ENCODE measurements at regions not wholly inside any gene's neighbourhood (a gene's known extent, or its start where the extent isn't known, plus 50 kb on each side); places are given as distances from the start of the nearest gene placed in this dataset.
"Not testable (repeated sequence)": the region's sequence is repeated elsewhere in the genome, so short reads cannot be mapped to it uniquely, and the experiment has no call there.

GRCh38 chr18:35880788-35881455 lies 91.6 kb upstream of the RMP24 start:
- no peak overlapping the region for H3K4me3 ChIP-seq (ENCODE audit: low read length)
- H3K9me3 ChIP-seq (ENCODE audit: low read depth, low read length) = no peaks in the 10 kb centered on the region

GRCh38 chr18:35888329-35888728 lies 84.2 kb upstream of the RMP24 start:
- no peaks in the 10 kb centered on the region for H3K4me1 ChIP-seq (ENCODE audit: insufficient read depth, low read length)
- H3K9me3 ChIP-seq (ENCODE audit: low read depth, low read length) = no peaks in the 10 kb centered on the region
- peaks cover 5% of the 10 kb centered on the region for H3K27me3 ChIP-seq (ENCODE audit: insufficient read depth, low read length)
- no peak overlapping the region for H3K4me3 ChIP-seq (ENCODE audit: low read length)

More at GRCh38 chr18:35880788-35881455, 91.6 kb upstream of the RMP24 start:
- Histone ChIP-seq H3K4me1 (ENCODE audit: insufficient read depth, low read length) (no peaks in the 10 kb centered on the region), H3K27me3 (ENCODE audit: insufficient read depth, low read length) (no peaks in the 10 kb centered on the region)

GRCh38 chr18:35889677-35890076 lies 82.8 kb upstream of the RMP24 start:
- Histone ChIP-seq H3K27me3 (ENCODE audit: insufficient read depth, low read length) (peaks cover 5% of the 10 kb centered on the region), H3K9me3 (ENCODE audit: low read depth, low read length) (no peaks in the 10 kb centered on the region), H3K4me1 (ENCODE audit: insufficient read depth, low read length) (no peaks in the 10 kb centered on the region), H3K4me3 (ENCODE audit: low read length) (no peak overlapping the region)

GRCh38 chr18:35890323-35890722 lies 82.2 kb upstream of the RMP24 start:
- Histone ChIP-seq H3K9me3 (ENCODE audit: low read depth, low read length) (no peaks in the 10 kb centered on the region), H3K4me3 (ENCODE audit: low read length) (no peak overlapping the region), H3K27me3 (ENCODE audit: insufficient read depth, low read length) (peaks cover 5% of the 10 kb centered on the region), H3K4me1 (ENCODE audit: insufficient read depth, low read length) (no peaks in the 10 kb centered on the region)

- H3K27me3 ChIP-seq (ENCODE audit: insufficient read depth, low read length) = peaks cover 8% of the 10 kb centered on the region
These were observed 80.4 kb upstream of the RMP24 start for GRCh38 chr18:35892118-35892517.

GRCh38 chr18:35897481-35897880 lies 75.0 kb upstream of the RMP24 start:
- H3K27me3 ChIP-seq (ENCODE audit: insufficient read depth, low read length); H3K4me1 ChIP-seq (ENCODE audit: insufficient read depth, low read length); H3K9me3 ChIP-seq (ENCODE audit: low read depth, low read length); H3K4me3 ChIP-seq (ENCODE audit: low read length): not testable (repeated sequence)

More at GRCh38 chr18:35892118-35892517, 80.4 kb upstream of the RMP24 start:
- H3K4me3 ChIP-seq (ENCODE audit: low read length) = no peak overlapping the region
- H3K9me3 ChIP-seq (ENCODE audit: low read depth, low read length) = no peaks in the 10 kb centered on the region
- H3K4me1 ChIP-seq (ENCODE audit: insufficient read depth, low read length) = no peaks in the 10 kb centered on the region

- Histone ChIP-seq H3K9me3 (ENCODE audit: low read depth, low read length) (no peaks in the 10 kb centered on the region), H3K4me3 (ENCODE audit: low read length) (no peak overlapping the region), H3K27me3 (ENCODE audit: insufficient read depth, low read length) (no peaks in the 10 kb centered on the region), H3K4me1 (ENCODE audit: insufficient read depth, low read length) (no peaks in the 10 kb centered on the region)
These were observed 68.0 kb upstream of the RMP24 start for GRCh38 chr18:35904389-35905037.

GRCh38 chr18:35905436-35905835 lies 67.0 kb upstream of the RMP24 start:
- H3K4me3 ChIP-seq (ENCODE audit: low read length) = no peak overlapping the region
- H3K4me1 ChIP-seq (ENCODE audit: insufficient read depth, low read length) = no peaks in the 10 kb centered on the region
- H3K27me3 ChIP-seq (ENCODE audit: insufficient read depth, low read length) = no peaks in the 10 kb centered on the region
- H3K9me3 ChIP-seq (ENCODE audit: low read depth, low read length) = no peaks in the 10 kb centered on the region

- not testable (repeated sequence) for H3K4me3 ChIP-seq (ENCODE audit: low read length); H3K9me3 ChIP-seq (ENCODE audit: low read depth, low read length); H3K27me3 ChIP-seq (ENCODE audit: insufficient read depth, low read length); H3K4me1 ChIP-seq (ENCODE audit: insufficient read depth, low read length)
These were observed 66.2 kb upstream of the RMP24 start for GRCh38 chr18:35906291-35906690.

GRCh38 chr18:35910327-35910726 lies 62.2 kb upstream of the RMP24 start:
- peaks cover 11% of the 10 kb centered on the region for H3K4me1 ChIP-seq (ENCODE audit: insufficient read depth, low read length)

GRCh38 chr18:35912332-35912731 lies 60.1 kb upstream of the RMP24 start:
- Histone ChIP-seq H3K27me3 (ENCODE audit: insufficient read depth, low read length) (no peaks in the 10 kb centered on the region), H3K9me3 (ENCODE audit: low read depth, low read length) (no peaks in the 10 kb centered on the region), H3K4me3 (ENCODE audit: low read length) (no peak overlapping the region), H3K4me1 (ENCODE audit: insufficient read depth, low read length) (peaks cover 11% of the 10 kb centered on the region)

More at GRCh38 chr18:35910327-35910726, 62.2 kb upstream of the RMP24 start:
- H3K27me3 ChIP-seq (ENCODE audit: insufficient read depth, low read length) = no peaks in the 10 kb centered on the region
- no peak overlapping the region for H3K4me3 ChIP-seq (ENCODE audit: low read length)
- no peaks in the 10 kb centered on the region for H3K9me3 ChIP-seq (ENCODE audit: low read depth, low read length)

- Histone ChIP-seq H3K4me1 (ENCODE audit: insufficient read depth, low read length) (peaks cover 11% of the 10 kb centered on the region), H3K27me3 (ENCODE audit: insufficient read depth, low read length) (no peaks in the 10 kb centered on the region), H3K9me3 (ENCODE audit: low read depth, low read length) (no peaks in the 10 kb centered on the region), H3K4me3 (ENCODE audit: low read length) (no peak overlapping the region)
These were observed 57.4 kb upstream of the RMP24 start for GRCh38 chr18:35915056-35915455.

GRCh38 chr18:35917043-35917442 lies 55.4 kb upstream of the RMP24 start:
- H3K4me3 ChIP-seq (ENCODE audit: low read length) = no peak overlapping the region
- H3K4me1 ChIP-seq (ENCODE audit: insufficient read depth, low read length) = peaks cover 4% of the 10 kb centered on the region
- H3K27me3 ChIP-seq (ENCODE audit: insufficient read depth, low read length) = no peaks in the 10 kb centered on the region
- H3K9me3 ChIP-seq (ENCODE audit: low read depth, low read length) = no peaks in the 10 kb centered on the region

GRCh38 chr18:35918564-35918963 lies 53.9 kb upstream of the RMP24 start:
- Histone ChIP-seq H3K9me3 (ENCODE audit: low read depth, low read length) (no peaks in the 10 kb centered on the region), H3K4me3 (ENCODE audit: low read length) (no peak overlapping the region), H3K4me1 (ENCODE audit: insufficient read depth, low read length) (no peaks in the 10 kb centered on the region), H3K27me3 (ENCODE audit: insufficient read depth, low read length) (peaks cover 2% of the 10 kb centered on the region)

GRCh38 chr18:35919179-35919578 lies 53.3 kb upstream of the RMP24 start:
- no peaks in the 10 kb centered on the region for H3K4me1 ChIP-seq (ENCODE audit: insufficient read depth, low read length)

GRCh38 chr18:35920623-35921022 lies 51.9 kb upstream of the RMP24 start:
- Histone ChIP-seq H3K27me3 (ENCODE audit: insufficient read depth, low read length) (peaks cover 13% of the 10 kb centered on the region), H3K4me1 (ENCODE audit: insufficient read depth, low read length) (no peaks in the 10 kb centered on the region), H3K4me3 (ENCODE audit: low read length) (no peak overlapping the region), H3K9me3 (ENCODE audit: low read depth, low read length) (no peaks in the 10 kb centered on the region)

More at GRCh38 chr18:35919179-35919578, 53.3 kb upstream of the RMP24 start:
- no peaks in the 10 kb centered on the region for H3K9me3 ChIP-seq (ENCODE audit: low read depth, low read length)
- no peak overlapping the region for H3K4me3 ChIP-seq (ENCODE audit: low read length)
- H3K27me3 ChIP-seq (ENCODE audit: insufficient read depth, low read length) = peaks cover 5% of the 10 kb centered on the region
